MM.1S (cell line): ENCODE measurements at regions not wholly inside any gene's neighbourhood (a gene's known extent, or its start where the extent isn't known, plus 50 kb on each side); places are given as distances from the start of the nearest gene placed in this dataset.

Experiments used
- EZH2 ChIP-seq: fragments of 300-600 bp; sonication (generic); optimal IDR thresholded peaks from 2 replicates; pipeline ENCODE3; 2017; ENCODE audit warnings: low read depth, mild to moderate bottlenecking, antibody characterized with exemption, low read length, mixed read lengths
- EZH2phosphoT487 ChIP-seq: fragments of 300-600 bp; sonication (generic); IDR thresholded peaks from 2 replicates; pipeline ENCODE4 v1.6.1; 2018; ENCODE audit warnings: antibody characterized with exemption, low read length
- TF ChIP-seq, protein P1 (sequence below): fragments of 300-600 bp; sonication (generic); IDR thresholded peaks from 2 replicates; pipeline ENCODE4 v1.5.1; 2016; ENCODE audit warnings: antibody characterized with exemption, low read length, mixed read lengths

DNA sequence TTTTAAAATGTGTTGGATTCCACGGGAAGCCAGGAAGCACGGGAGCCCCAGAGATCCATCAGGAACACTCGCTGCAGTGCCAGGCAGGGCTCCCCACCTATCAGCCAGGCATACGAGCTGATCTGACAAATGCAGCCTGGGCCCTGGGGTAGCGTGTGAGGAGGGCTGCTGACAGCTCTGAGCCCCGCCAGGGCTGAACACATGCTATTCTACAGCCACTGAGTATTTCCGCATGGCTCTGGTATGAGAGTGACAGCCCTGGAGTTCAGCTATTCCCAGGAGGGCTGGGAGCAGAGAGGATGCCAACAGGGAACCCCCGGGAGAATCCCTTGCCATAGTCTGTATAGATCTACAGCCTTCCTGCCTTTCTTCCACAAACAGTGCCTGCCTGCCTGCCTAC, 237.3 kb upstream of the ZMIZ1 start:
- TF ChIP-seq, protein P1, sequence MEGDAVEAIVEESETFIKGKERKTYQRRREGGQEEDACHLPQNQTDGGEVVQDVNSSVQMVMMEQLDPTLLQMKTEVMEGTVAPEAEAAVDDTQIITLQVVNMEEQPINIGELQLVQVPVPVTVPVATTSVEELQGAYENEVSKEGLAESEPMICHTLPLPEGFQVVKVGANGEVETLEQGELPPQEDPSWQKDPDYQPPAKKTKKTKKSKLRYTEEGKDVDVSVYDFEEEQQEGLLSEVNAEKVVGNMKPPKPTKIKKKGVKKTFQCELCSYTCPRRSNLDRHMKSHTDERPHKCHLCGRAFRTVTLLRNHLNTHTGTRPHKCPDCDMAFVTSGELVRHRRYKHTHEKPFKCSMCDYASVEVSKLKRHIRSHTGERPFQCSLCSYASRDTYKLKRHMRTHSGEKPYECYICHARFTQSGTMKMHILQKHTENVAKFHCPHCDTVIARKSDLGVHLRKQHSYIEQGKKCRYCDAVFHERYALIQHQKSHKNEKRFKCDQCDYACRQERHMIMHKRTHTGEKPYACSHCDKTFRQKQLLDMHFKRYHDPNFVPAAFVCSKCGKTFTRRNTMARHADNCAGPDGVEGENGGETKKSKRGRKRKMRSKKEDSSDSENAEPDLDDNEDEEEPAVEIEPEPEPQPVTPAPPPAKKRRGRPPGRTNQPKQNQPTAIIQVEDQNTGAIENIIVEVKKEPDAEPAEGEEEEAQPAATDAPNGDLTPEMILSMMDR = no peak
- TF ChIP-seq EZH2 (no peak), EZH2phosphoT487 (no peak)
